GM12878 (cell line): ENCODE measurements at regions not wholly inside any gene's neighbourhood (a gene's known extent, or its start where the extent isn't known, plus 50 kb on each side); places are given as distances from the start of the nearest gene placed in this dataset.

ENCODE experiments used
- ATAC-seq: fragments of 200-7000 bp; cut with Tn5 transposase; 3 replicates; pipeline ENCODE4 v1.9.1; 2020; ENCODE audit warnings: mild to moderate bottlenecking, moderate library complexity
- BruUV-seq: library from RNA; stranded (reverse); fragments of 400-500 nt; replicated peaks from 2 replicates; lab custom pipeline; 2021; lab: Mats Ljungman, UMichigan
- CTCF ChIA-PET: fragments of 300-600 bp; sonication (Branson Sonifier 250); formaldehyde crosslinking; extraction: SDS; loops from one replicate; lab custom pipeline; 2021; ENCODE audit warnings: inconsistent platforms; lab: Yijun Ruan, JAX
- POLR2A ChIA-PET: fragments of 350-600 bp; formaldehyde crosslinking; extraction: SDS; loops from one replicate; lab custom pipeline; 2021; ENCODE audit warnings: inconsistent platforms; lab: Charles Lee
- RAD21 ChIA-PET: fragments of 300-600 bp; sonication (Branson Sonifier 250); formaldehyde crosslinking; loops from one replicate; lab custom pipeline; 2023; ENCODE audit warnings: antibody characterized with exemption; ENCODE audit not compliant: unreplicated experiment; lab: Charles Lee
- SMC1A ChIA-PET: fragments of 300-600 bp; sonication (Branson Sonifier 250); formaldehyde crosslinking; loops from one replicate; lab custom pipeline; 2023; ENCODE audit not compliant: unreplicated experiment, uncharacterized antibody; lab: Charles Lee
- DNase-seq: peaks from one replicate; pipeline ENCODE4 v3.0.0-alpha.2; 2011; ENCODE audit warnings: low read depth, low spot score
- FAIRE-seq: peaks from 3 replicates; lab custom pipeline; 2011; peaks lifted over from hg19 to GRCh38; lab: Jason Lieb, UNC
- H2AFZ ChIP-seq: 2 replicates; pipeline ENCODE4 v1.6.0; 2011; ENCODE audit warnings: low read depth, low read length, control low read depth; ENCODE audit not compliant: control insufficient read depth
- H3K27ac ChIP-seq: 2 replicates; pipeline ENCODE4 v1.5.1; 2011; ENCODE audit warnings: control low read depth; ENCODE audit not compliant: control insufficient read depth, insufficient read depth
- H3K27me3 ChIP-seq, 2 experiments: replicated peaks in 1 of 2; 2 replicates each; pipeline versions ENCODE4 v1.6.0 to v1.6.1; 2011; ENCODE audit warnings: low read length in 1 of 2; ENCODE audit not compliant: control insufficient read depth in 2 of 2, insufficient read depth in 2 of 2
- H3K36me3 ChIP-seq, 2 experiments: 2 replicates each; pipeline ENCODE4 v1.5.1; 2011; ENCODE audit warnings: low read length in 1 of 2; ENCODE audit not compliant: control insufficient read depth in 2 of 2, insufficient read depth in 2 of 2
- H3K4me1 ChIP-seq: 2 replicates; pipeline ENCODE4 v1.6.1; 2011; ENCODE audit warnings: mild to moderate bottlenecking, low read length, moderate library complexity, mixed read lengths; ENCODE audit not compliant: control insufficient read depth, insufficient read depth
- H3K4me2 ChIP-seq: 2 replicates; pipeline ENCODE4 v1.6.0; 2011; ENCODE audit warnings: control low read depth; ENCODE audit not compliant: control insufficient read depth, insufficient read depth
- H3K4me3 ChIP-seq: fragments of 200-600 bp; sonication (generic); 2 replicates; pipeline ENCODE4 v1.5.1; 2016
- H3K79me2 ChIP-seq: 2 replicates; pipeline ENCODE4 v1.6.0; 2011; ENCODE audit warnings: low read length; ENCODE audit not compliant: control insufficient read depth, insufficient read depth
- H3K9ac ChIP-seq: 2 replicates; pipeline ENCODE4 v1.8.0; 2011; ENCODE audit warnings: low read length, control low read depth, mixed read lengths; ENCODE audit not compliant: control insufficient read depth, insufficient read depth
- H3K9me3 ChIP-seq: replicated peaks from 3 replicates; pipeline ENCODE4 v1.5.1; 2011; ENCODE audit warnings: mild to moderate bottlenecking, low read length; ENCODE audit not compliant: control insufficient read depth, insufficient read depth
- H4K20me1 ChIP-seq: 2 replicates; pipeline ENCODE4 v1.6.0; 2011; ENCODE audit not compliant: control insufficient read depth, insufficient read depth
- CBFB ChIP-seq: IDR thresholded peaks from 2 replicates; pipeline ENCODE4 v1.6.1; 2016; ENCODE audit warnings: antibody characterized with exemption, low read depth
- CHD4 ChIP-seq: fragments of 200-600 bp; sonication (generic); IDR thresholded peaks from 2 replicates; pipeline ENCODE4 v1.6.1; 2016; ENCODE audit warnings: mild to moderate bottlenecking
- CREM ChIP-seq: IDR thresholded peaks from 2 replicates; pipeline ENCODE4 v1.6.1; 2014; ENCODE audit warnings: antibody characterized with exemption, low read depth
- E4F1 ChIP-seq: fragments of 450-650 bp; IDR thresholded peaks from 2 replicates; pipeline ENCODE4 v1.6.1; 2018; ENCODE audit warnings: borderline replicate concordance, mild to moderate bottlenecking; ENCODE audit not compliant: partially characterized antibody
- MEF2B ChIP-seq: fragments of 450-650 bp; IDR thresholded peaks from 2 replicates; pipeline ENCODE4 v1.6.1; 2018; ENCODE audit warnings: mild to moderate bottlenecking, moderate library complexity; ENCODE audit not compliant: partially characterized antibody, poor library complexity, severe bottlenecking
- PAX5 ChIP-seq: IDR thresholded peaks from 2 replicates; pipeline ENCODE4 v1.6.1; 2011; ENCODE audit warnings: low read depth, low read length, borderline replicate concordance
- RAD21 ChIP-seq: IDR thresholded peaks from 2 replicates; pipeline ENCODE4 v1.6.1; 2011; ENCODE audit warnings: mild to moderate bottlenecking, low read depth, low read length, moderate library complexity; ENCODE audit not compliant: insufficient read depth
- RELA ChIP-seq: fragments of 450-650 bp; IDR thresholded peaks from 2 replicates; pipeline ENCODE4 v1.8.0; 2014; ENCODE audit warnings: borderline replicate concordance; ENCODE audit not compliant: partially characterized antibody
- RFX5 ChIP-seq: IDR thresholded peaks from 2 replicates; pipeline ENCODE4 v1.6.1; 2011; ENCODE audit warnings: low read depth, low read length, improper control_type of control experiment
- WGBS: methylation state at CpG from one replicate; pipeline ENCODE4 v1.1.6; 2016; ENCODE audit warnings: low lambda C conversion rate; ENCODE audit not compliant: insufficient replicate concordance, insufficient coverage; ENCODE audit errors: missing lambda C conversion rate; 5-methylcytosine and 5-hydroxymethylcytosine counted together
- in situ Hi-C: fragments of 300-500 bp; cut with MboI; formaldehyde crosslinking; loops from 9 replicates; pipeline ENCODE4 v1.14.3; 2018; ENCODE audit warnings: mixed read lengths
- intact Hi-C: fragments of 100-400 bp; cut with micrococcal nuclease; formaldehyde crosslinking; loops from one replicate; pipeline ENCODE4 v1.14.2; 2022; ENCODE audit not compliant: unreplicated experiment
- TF ChIP-seq, protein P1 (sequence below): IDR thresholded peaks from 2 replicates; pipeline ENCODE4 v1.6.1; 2012; ENCODE audit warnings: improper control_type of control experiment, low read depth, low read length; ENCODE audit not compliant: insufficient replicate concordance

DNA sequence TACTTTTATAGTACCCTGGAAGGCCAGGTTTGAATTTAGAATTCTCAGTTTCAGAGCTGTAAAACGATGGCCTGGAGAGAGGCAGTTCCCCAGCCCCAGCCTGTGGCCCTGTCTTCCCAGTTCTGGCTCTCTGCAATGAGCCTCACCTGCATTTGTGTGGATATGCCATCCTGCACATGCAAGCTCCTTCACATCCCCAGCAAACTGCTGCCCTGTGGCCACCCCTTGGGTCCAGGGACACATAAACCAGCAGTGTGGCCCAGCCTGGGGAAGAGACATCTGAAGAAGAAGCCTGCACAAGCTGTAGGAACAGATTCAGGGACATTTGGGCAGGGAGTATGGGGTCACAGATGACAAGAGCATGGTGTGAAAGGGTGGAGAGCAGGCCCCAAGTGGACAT is 174.3 kb upstream of the CRY1 start:
- H3K4me2 ChIP-seq = no peak overlapping the region
- no peak for FAIRE-seq
- H3K4me3 ChIP-seq = no peak overlapping the region
- H3K4me1 ChIP-seq = no peaks in the 10 kb centered on the region
- H3K9ac ChIP-seq = no peak overlapping the region
- 0% methylated on average over 1 of the region's 1 CpG for WGBS
- POLR2A ChIA-PET = no interaction called here
- H2AFZ ChIP-seq = no peak overlapping the region
- in situ Hi-C loops (no loop called here), intact Hi-C loops (no loop called here)
- RAD21 ChIA-PET = no interaction called here
- H3K79me2 ChIP-seq = no peaks in the 10 kb centered on the region
- H3K9me3 ChIP-seq = no peaks in the 10 kb centered on the region
- no peak overlapping the region for H3K27ac ChIP-seq
- H3K36me3 ChIP-seq = no peaks in the 10 kb centered on the region
- no peak for DNase-seq
- H4K20me1 ChIP-seq = no peaks in the 10 kb centered on the region
- no TSS peak for BruUV-seq
- SMC1A ChIA-PET = no interaction called here
- CTCF ChIA-PET = no interaction called here
- no peaks in the 10 kb centered on the region; a peak in 1 of 4 replicates for H3K27me3 ChIP-seq
- no peak for ATAC-seq
- TF ChIP-seq CREM = no peak
- no peak for TF ChIP-seq PAX5

GRCh38 chr12:107271523-107271922 is 178.2 kb upstream of the CRY1 start:
- H3K27me3 ChIP-seq = no peaks in the 10 kb centered on the region; a peak in 1 of 4 replicates
- DNase-seq (no peak), ATAC-seq (no peak), FAIRE-seq (no peak)
- H3K27ac ChIP-seq = no peak overlapping the region
- H3K4me2 ChIP-seq = no peak overlapping the region
- RAD21 ChIA-PET = no interaction called here
- no peaks in the 10 kb centered on the region for H3K79me2 ChIP-seq
- H3K4me3 ChIP-seq = no peak overlapping the region
- no peaks in the 10 kb centered on the region for H3K9me3 ChIP-seq
- no peaks in the 10 kb centered on the region for H3K4me1 ChIP-seq
- POLR2A ChIA-PET = no interaction called here
- H2AFZ ChIP-seq = no peak overlapping the region
- intact Hi-C loops (no loop called here), in situ Hi-C loops (no loop called here)
- CTCF ChIA-PET = no interaction called here
- H3K9ac ChIP-seq = no peak overlapping the region
- no peaks in the 10 kb centered on the region for H4K20me1 ChIP-seq
- H3K36me3 ChIP-seq = no peaks in the 10 kb centered on the region
- SMC1A ChIA-PET = no interaction called here
- no TSS peak for BruUV-seq
- WGBS = 91% methylated on average over 2 of the region's 2 CpGs
- TF ChIP-seq MEF2B (no peak), CBFB (no peak), E4F1 (no peak), RELA (no peak), CHD4 (no peak), RFX5 (no peak), RAD21 (no peak)
- TF ChIP-seq, protein P1, sequence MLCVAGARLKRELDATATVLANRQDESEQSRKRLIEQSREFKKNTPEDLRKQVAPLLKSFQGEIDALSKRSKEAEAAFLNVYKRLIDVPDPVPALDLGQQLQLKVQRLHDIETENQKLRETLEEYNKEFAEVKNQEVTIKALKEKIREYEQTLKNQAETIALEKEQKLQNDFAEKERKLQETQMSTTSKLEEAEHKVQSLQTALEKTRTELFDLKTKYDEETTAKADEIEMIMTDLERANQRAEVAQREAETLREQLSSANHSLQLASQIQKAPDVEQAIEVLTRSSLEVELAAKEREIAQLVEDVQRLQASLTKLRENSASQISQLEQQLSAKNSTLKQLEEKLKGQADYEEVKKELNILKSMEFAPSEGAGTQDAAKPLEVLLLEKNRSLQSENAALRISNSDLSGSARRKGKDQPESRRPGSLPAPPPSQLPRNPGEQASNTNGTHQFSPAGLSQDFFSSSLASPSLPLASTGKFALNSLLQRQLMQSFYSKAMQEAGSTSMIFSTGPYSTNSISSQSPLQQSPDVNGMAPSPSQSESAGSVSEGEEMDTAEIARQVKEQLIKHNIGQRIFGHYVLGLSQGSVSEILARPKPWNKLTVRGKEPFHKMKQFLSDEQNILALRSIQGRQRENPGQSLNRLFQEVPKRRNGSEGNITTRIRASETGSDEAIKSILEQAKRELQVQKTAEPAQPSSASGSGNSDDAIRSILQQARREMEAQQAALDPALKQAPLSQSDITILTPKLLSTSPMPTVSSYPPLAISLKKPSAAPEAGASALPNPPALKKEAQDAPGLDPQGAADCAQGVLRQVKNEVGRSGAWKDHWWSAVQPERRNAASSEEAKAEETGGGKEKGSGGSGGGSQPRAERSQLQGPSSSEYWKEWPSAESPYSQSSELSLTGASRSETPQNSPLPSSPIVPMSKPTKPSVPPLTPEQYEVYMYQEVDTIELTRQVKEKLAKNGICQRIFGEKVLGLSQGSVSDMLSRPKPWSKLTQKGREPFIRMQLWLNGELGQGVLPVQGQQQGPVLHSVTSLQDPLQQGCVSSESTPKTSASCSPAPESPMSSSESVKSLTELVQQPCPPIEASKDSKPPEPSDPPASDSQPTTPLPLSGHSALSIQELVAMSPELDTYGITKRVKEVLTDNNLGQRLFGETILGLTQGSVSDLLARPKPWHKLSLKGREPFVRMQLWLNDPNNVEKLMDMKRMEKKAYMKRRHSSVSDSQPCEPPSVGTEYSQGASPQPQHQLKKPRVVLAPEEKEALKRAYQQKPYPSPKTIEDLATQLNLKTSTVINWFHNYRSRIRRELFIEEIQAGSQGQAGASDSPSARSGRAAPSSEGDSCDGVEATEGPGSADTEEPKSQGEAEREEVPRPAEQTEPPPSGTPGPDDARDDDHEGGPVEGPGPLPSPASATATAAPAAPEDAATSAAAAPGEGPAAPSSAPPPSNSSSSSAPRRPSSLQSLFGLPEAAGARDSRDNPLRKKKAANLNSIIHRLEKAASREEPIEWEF = no peak
